ENCODE measurements at regions not wholly inside any gene's neighbourhood (a gene's known extent, or its start where the extent isn't known, plus 50 kb on each side); places are given as distances from the start of the nearest gene placed in this dataset.

GRCh38 chr2:88283886-88284592 lies 113.9 kb downstream of the THNSL2 start:
- DNase-seq (ENCODE audit: low spot score): no peak

GRCh38 chr2:88281302-88282217 lies 111.4 kb downstream of the THNSL2 start:
- no peak for DNase-seq (ENCODE audit: low spot score)

- no peak for DNase-seq (ENCODE audit: low spot score)
These were observed 99.7 kb downstream of the THNSL2 start for GRCh38 chr2:88269836-88270235.

GRCh38 chr2:88265352-88266303 lies 95.5 kb downstream of the THNSL2 start:
- peak; percentile 42 for DNase-seq (ENCODE audit: low spot score)

- DNase-seq (ENCODE audit: low spot score): no peak
These were observed 93.7 kb downstream of the THNSL2 start for GRCh38 chr2:88263861-88264260.

GRCh38 chr2:88261725-88262124 lies 91.6 kb downstream of the THNSL2 start:
- DNase-seq (ENCODE audit: low spot score): no peak

- no peak for DNase-seq (ENCODE audit: low spot score)
These were observed 88.1 kb downstream of the THNSL2 start for GRCh38 chr2:88258208-88258607.

- no peak for DNase-seq (ENCODE audit: low spot score)
These were observed 84.4 kb downstream of the THNSL2 start for GRCh38 chr2:88254437-88255091.

GRCh38 chr2:88253997-88254396 lies 83.9 kb downstream of the THNSL2 start:
- DNase-seq (ENCODE audit: low spot score): no peak

GRCh38 chr2:88253375-88253774 lies 83.2 kb downstream of the THNSL2 start:
- DNase-seq (ENCODE audit: low spot score): no peak

GRCh38 chr2:88252646-88253045 lies 82.5 kb downstream of the THNSL2 start:
- no peak for DNase-seq (ENCODE audit: low spot score)

GRCh38 chr2:88252111-88252510 lies 82.0 kb downstream of the THNSL2 start:
- no peak for DNase-seq (ENCODE audit: low spot score)

- no peak for DNase-seq (ENCODE audit: low spot score)
These were observed 80.3 kb downstream of the THNSL2 start for GRCh38 chr2:88250404-88250803.

- no peak for DNase-seq (ENCODE audit: low spot score)
These were observed 78.2 kb downstream of the THNSL2 start for GRCh38 chr2:88248280-88248828.

- no peak for DNase-seq (ENCODE audit: low spot score)
These were observed 77.4 kb downstream of the THNSL2 start for GRCh38 chr2:88247531-88247930.

GRCh38 chr2:88245109-88245508 lies 75.0 kb downstream of the THNSL2 start:
- no peak for DNase-seq (ENCODE audit: low spot score)

GRCh38 chr2:88239781-88240180 lies 69.6 kb downstream of the THNSL2 start:
- DNase-seq (ENCODE audit: low spot score): no peak

- DNase-seq (ENCODE audit: low spot score): no peak
These were observed 66.5 kb downstream of the THNSL2 start for GRCh38 chr2:88236666-88237065.
